ENCODE measurements at regions not wholly inside any gene's neighbourhood (a gene's known extent, or its start where the extent isn't known, plus 50 kb on each side); places are given as distances from the start of the nearest gene placed in this dataset.

DNA sequence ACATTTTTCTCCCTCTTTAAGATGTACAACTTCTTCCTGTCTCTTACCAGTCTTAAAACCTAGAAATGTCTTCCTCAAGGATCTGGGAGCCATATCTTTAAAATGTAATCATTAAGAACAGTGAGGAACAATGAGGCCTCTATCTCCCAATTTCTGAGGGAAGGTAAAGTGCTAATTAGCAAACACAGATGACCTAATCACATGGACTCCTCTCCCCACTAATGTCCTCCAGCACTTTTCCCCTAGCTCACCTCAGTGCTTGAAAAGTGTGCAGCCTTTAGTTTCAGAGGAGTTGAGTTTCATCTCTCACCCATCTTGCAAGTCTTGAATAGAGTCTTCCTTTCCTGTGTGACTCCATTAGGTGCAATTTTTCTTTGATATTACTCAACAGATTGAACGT is 771.0 kb downstream of the PDCD6IP start:
- TF ChIP-seq, protein P1, sequence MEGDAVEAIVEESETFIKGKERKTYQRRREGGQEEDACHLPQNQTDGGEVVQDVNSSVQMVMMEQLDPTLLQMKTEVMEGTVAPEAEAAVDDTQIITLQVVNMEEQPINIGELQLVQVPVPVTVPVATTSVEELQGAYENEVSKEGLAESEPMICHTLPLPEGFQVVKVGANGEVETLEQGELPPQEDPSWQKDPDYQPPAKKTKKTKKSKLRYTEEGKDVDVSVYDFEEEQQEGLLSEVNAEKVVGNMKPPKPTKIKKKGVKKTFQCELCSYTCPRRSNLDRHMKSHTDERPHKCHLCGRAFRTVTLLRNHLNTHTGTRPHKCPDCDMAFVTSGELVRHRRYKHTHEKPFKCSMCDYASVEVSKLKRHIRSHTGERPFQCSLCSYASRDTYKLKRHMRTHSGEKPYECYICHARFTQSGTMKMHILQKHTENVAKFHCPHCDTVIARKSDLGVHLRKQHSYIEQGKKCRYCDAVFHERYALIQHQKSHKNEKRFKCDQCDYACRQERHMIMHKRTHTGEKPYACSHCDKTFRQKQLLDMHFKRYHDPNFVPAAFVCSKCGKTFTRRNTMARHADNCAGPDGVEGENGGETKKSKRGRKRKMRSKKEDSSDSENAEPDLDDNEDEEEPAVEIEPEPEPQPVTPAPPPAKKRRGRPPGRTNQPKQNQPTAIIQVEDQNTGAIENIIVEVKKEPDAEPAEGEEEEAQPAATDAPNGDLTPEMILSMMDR (IDR thresholded peaks at IDR 0.05; ENCODE audit: low read depth, low read length, missing control alignments): no peak
- Histone ChIP-seq H3K4me3 (ENCODE audit: low read depth, low read length) (no peak overlapping the region), H3K27me3 (replicated peaks) (no peaks in the 10 kb centered on the region), H3K27ac (no peak overlapping the region), H3K36me3 (replicated peaks) (no peaks in the 10 kb centered on the region)
- in situ Hi-C loops (cut with HindIII; ENCODE audit: low pct_ligation_motif_present, low sequenced_read_pairs): no loop called here
- no peak for DNase-seq

DNA sequence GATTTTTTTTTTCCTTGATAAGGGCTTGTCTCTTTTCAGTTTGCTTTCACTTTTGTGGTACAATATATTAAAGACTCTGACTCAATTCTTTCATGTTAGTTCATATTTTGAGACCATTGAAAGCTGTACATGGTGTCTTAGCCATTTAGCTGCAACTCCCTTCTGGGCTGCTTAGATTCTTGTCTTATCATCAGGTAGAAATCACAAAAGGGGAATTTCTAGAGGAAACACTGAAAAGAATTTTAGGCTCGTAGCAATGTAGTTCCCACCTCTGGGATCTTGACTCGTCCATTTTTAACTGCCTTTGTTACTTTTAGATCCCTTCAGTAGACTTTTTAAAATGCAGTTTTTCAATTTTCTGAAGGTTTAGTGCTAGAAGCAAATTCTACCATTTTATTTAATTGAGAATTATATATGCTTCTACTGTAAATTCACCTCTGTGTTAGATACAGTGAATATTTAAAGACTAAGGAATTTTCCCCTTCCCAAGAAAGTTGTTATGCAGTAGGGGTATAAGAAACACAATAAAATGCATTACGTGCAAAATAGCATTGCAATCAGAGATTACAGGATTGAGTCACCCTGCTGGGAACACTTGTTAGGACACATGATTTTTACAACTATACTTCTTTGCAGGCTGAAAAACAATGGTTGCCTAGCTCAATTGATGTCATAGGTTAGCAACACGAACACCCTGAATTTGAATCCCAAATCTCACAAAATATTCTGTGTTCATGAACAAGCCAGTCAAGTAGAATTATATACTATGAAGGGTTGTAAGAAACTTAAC is 772.7 kb downstream of the PDCD6IP start:
- TF ChIP-seq, protein P1 (IDR thresholded peaks at IDR 0.05; ENCODE audit: low read depth, low read length, missing control alignments): no peak
- no peaks in the 10 kb centered on the region for H3K36me3 ChIP-seq (replicated peaks)
- no peak overlapping the region for H3K27ac ChIP-seq
- H3K27me3 ChIP-seq (replicated peaks): no peaks in the 10 kb centered on the region
- H3K4me3 ChIP-seq (ENCODE audit: low read depth, low read length): no peak overlapping the region
- no peak for DNase-seq
- in situ Hi-C loops (cut with HindIII; ENCODE audit: low pct_ligation_motif_present, low sequenced_read_pairs): no loop called here

DNA sequence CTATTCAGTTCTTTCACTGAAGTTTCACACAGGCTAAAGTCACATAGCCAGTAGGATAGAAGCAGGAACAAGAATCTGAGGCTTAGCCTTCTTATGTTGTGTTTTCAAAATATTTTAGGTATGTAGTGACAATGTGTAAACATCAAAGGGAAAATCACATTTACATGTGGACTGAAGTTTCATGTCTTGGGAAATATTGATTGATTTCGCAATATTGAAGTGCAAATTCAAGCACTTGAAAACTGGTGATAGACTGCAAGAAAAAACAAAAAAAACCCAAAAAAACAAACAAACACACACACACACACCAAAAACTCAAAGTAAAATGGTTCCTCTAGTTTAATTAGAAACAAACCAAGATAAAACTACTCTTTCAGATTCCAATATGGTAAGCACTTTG is 773.3 kb downstream of the PDCD6IP start:
- no peak overlapping the region for H3K4me3 ChIP-seq (ENCODE audit: low read depth, low read length)
- H3K27ac ChIP-seq: no peak overlapping the region
- H3K36me3 ChIP-seq (replicated peaks): no peaks in the 10 kb centered on the region
- TF ChIP-seq, protein P1 (IDR thresholded peaks at IDR 0.05; ENCODE audit: low read depth, low read length, missing control alignments): no peak
- DNase-seq: no peak
- in situ Hi-C loops (cut with HindIII; ENCODE audit: low pct_ligation_motif_present, low sequenced_read_pairs): no loop called here
- no peaks in the 10 kb centered on the region for H3K27me3 ChIP-seq (replicated peaks)

DNA sequence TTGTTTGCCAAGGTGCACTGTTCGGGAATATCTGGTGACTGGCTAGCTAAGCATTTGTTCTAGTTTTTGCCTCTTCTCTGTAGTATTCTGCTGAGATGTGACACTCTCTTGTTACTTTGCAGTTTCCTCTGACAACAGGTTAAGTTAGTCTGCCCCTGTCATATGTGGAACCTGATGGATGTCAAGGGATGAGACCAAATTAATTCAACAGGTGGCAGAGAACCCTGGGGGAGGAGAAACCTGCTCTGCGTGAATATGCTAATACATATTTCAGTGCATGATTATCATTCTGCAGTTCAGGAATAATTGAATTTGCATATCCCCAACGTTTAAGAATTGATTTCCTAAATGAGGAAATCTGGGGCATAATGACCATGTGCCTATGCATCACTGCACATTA is 777.3 kb downstream of the PDCD6IP start:
- H3K27me3 ChIP-seq (replicated peaks): no peaks in the 10 kb centered on the region
- H3K4me3 ChIP-seq (ENCODE audit: low read depth, low read length): no peak overlapping the region
- TF ChIP-seq, protein P1 (IDR thresholded peaks at IDR 0.05; ENCODE audit: low read depth, low read length, missing control alignments): no peak
- in situ Hi-C loops (cut with HindIII; ENCODE audit: low pct_ligation_motif_present, low sequenced_read_pairs): no loop called here
- no peak for DNase-seq
- no peak overlapping the region for H3K27ac ChIP-seq
- no peaks in the 10 kb centered on the region for H3K36me3 ChIP-seq (replicated peaks)

DNA sequence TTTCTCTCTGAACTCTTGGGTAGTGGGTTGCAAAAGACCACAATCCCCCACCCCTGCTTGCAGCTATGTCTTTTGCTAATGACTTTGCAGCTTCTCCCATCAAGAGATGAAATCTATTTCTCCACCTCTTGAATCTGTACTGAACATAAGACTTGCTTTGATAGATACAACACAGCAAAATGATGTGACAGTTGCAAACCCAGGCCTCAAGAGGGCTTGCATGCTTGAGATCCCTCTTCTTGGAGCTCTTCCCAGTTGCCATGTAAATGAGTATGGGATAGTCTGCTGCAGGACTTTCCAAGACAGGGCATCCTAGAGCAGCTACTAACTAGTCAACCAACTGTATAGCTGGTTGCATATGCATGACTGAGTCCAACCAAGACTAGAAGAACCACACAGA is 783.6 kb downstream of the PDCD6IP start:
- Histone ChIP-seq H3K27ac (no peak overlapping the region), H3K36me3 (replicated peaks) (no peaks in the 10 kb centered on the region), H3K4me3 (ENCODE audit: low read depth, low read length) (no peak overlapping the region), H3K27me3 (replicated peaks) (no peaks in the 10 kb centered on the region)
- no peak for DNase-seq
- TF ChIP-seq, protein P1 (IDR thresholded peaks at IDR 0.05; ENCODE audit: low read depth, low read length, missing control alignments): no peak
- in situ Hi-C loops (cut with HindIII; ENCODE audit: low pct_ligation_motif_present, low sequenced_read_pairs): no loop called here

DNA sequence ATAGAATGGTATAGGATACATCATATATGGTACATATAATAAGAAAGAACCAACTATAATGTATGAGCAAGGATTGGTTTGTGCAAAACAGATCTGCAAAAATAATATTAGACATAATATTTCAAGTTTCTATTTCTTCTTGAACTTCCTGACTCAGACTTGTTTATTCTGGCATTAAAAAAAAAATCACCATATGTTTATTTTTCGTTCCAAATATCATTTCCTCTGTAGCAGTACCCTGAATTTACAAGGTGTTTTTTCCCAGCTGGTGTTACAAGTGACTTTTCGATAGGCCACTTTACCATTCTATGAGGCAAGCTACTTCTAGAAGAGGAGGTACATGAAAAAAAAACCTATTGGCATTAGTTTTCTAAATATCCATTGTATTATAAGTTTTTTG is 785.0 kb downstream of the PDCD6IP start:
- no peak overlapping the region for H3K27ac ChIP-seq
- DNase-seq: no peak
- H3K36me3 ChIP-seq (replicated peaks): no peaks in the 10 kb centered on the region
- in situ Hi-C loops (cut with HindIII; ENCODE audit: low pct_ligation_motif_present, low sequenced_read_pairs): no loop called here
- H3K27me3 ChIP-seq (replicated peaks): no peaks in the 10 kb centered on the region
- TF ChIP-seq, protein P1 (IDR thresholded peaks at IDR 0.05; ENCODE audit: low read depth, low read length, missing control alignments): no peak
- H3K4me3 ChIP-seq (ENCODE audit: low read depth, low read length): no peak overlapping the region

Data from brain microvascular endothelial cell (primary cell).